OCI-LY3 (cell line): ENCODE measurements at regions not wholly inside any gene's neighbourhood (a gene's known extent, or its start where the extent isn't known, plus 50 kb on each side); places are given as distances from the start of the nearest gene placed in this dataset.
"Not testable (repeated sequence)": the region's sequence is repeated elsewhere in the genome, so short reads cannot be mapped to it uniquely, and the experiment has no call there.

ENCODE experiments used
- H2AFZ ChIP-seq: fragments of 200-600, 300-600 bp; shearing (Covaris generic); 2 replicates; pipeline ENCODE4 v1.6.0; 2014; ENCODE audit warnings: antibody characterized with exemption, low read depth, low read length
- H3K27ac ChIP-seq: fragments of 200-600, 300-600 bp; sonication (generic); 2 replicates; pipeline ENCODE4 v1.5.1; 2014; ENCODE audit warnings: mild to moderate bottlenecking, low read length, moderate library complexity, mixed read lengths
- H3K27me3 ChIP-seq: fragments of 200-600, 300-600 bp; sonication (generic); 2 replicates; pipeline ENCODE4 v1.6.1; 2014; ENCODE audit warnings: low read depth, low read length, mixed read lengths
- H3K36me3 ChIP-seq: fragments of 200-600, 300-600 bp; sonication (generic); replicated peaks from 2 replicates; pipeline ENCODE3; 2014; ENCODE audit warnings: low read depth, low read length, mixed read lengths
- H3K4me1 ChIP-seq: fragments of 300-600, 200-600 bp; sonication (generic); 2 replicates; pipeline ENCODE4 v1.6.1; 2014; ENCODE audit warnings: low read length, mixed read lengths
- H3K4me2 ChIP-seq: fragments of 200-600, 300-600 bp; sonication (generic); 2 replicates; pipeline ENCODE4 v1.6.1; 2014; ENCODE audit warnings: low read length, mixed read lengths
- H3K4me3 ChIP-seq: fragments of 300-600, 200-600 bp; sonication (generic); 2 replicates; pipeline ENCODE4 v1.5.1; 2014; ENCODE audit warnings: antibody characterized with exemption, mild to moderate bottlenecking, low read length, moderate library complexity
- H3K79me2 ChIP-seq: fragments of 300-600, 200-600 bp; shearing (Covaris generic); 2 replicates; pipeline ENCODE4 v1.6.1; 2014; ENCODE audit warnings: mild to moderate bottlenecking, low read length, mixed read lengths
- H3K9ac ChIP-seq: fragments of 300-600, 200-600 bp; shearing (Covaris generic); 2 replicates; pipeline ENCODE4 v1.6.0; 2014; ENCODE audit warnings: mild to moderate bottlenecking, low read length, moderate library complexity
- H3K9me3 ChIP-seq: fragments of 200-600, 300-600 bp; shearing (Covaris generic); 2 replicates; pipeline ENCODE4 v1.6.1; 2014; ENCODE audit warnings: low read length, mixed read lengths; ENCODE audit not compliant: insufficient read depth
- H4K20me1 ChIP-seq: fragments of 200-600, 300-600 bp; sonication (generic); 2 replicates; pipeline ENCODE4 v1.6.1; 2016; ENCODE audit warnings: low read length, mixed read lengths; ENCODE audit not compliant: insufficient read depth
- CTCF ChIP-seq: fragments of 200-600, 300-600 bp; sonication (generic); IDR thresholded peaks from 2 replicates; pipeline ENCODE4 v1.5.1; 2014; ENCODE audit warnings: antibody characterized with exemption, low read length, low read depth
- EZH2phosphoT487 ChIP-seq: fragments of 200-600 bp; shearing (Covaris generic); IDR thresholded peaks from 2 replicates; pipeline ENCODE4 v1.6.1; 2018; ENCODE audit warnings: antibody characterized with exemption, mixed run types, low read depth

- peaks cover 22% of the 10 kb centered on the region for H3K4me1 ChIP-seq
- H3K79me2 ChIP-seq, result no peaks in the 10 kb centered on the region
Measured at GRCh38 chr20:55135923-55136322, 660.5 kb downstream of the DOK5 start.

GRCh38 chr20:55132523-55132922, 657.1 kb downstream of the DOK5 start:
- Histone ChIP-seq H3K27ac (no peak overlapping the region), H3K9me3 (no peaks in the 10 kb centered on the region), H4K20me1 (no peaks in the 10 kb centered on the region), H3K79me2 (no peaks in the 10 kb centered on the region), H3K4me3 (no peak overlapping the region), H3K9ac (no peak overlapping the region), H3K36me3 (no peaks in the 10 kb centered on the region), H3K27me3 (no peaks in the 10 kb centered on the region), H2AFZ (no peak overlapping the region), H3K4me2 (no peak overlapping the region), H3K4me1 (peaks cover 4% of the 10 kb centered on the region)
- TF ChIP-seq CTCF (no peak), EZH2phosphoT487 (no peak)

More at GRCh38 chr20:55135923-55136322, 660.5 kb downstream of the DOK5 start:
- no peak for TF ChIP-seq EZH2phosphoT487
- no peak for TF ChIP-seq CTCF
- H3K36me3 ChIP-seq, result no peaks in the 10 kb centered on the region
- no peak overlapping the region for H2AFZ ChIP-seq
- H3K4me3 ChIP-seq, result no peak overlapping the region
- H3K27me3 ChIP-seq, result no peaks in the 10 kb centered on the region
- no peaks in the 10 kb centered on the region for H3K9me3 ChIP-seq
- no peak overlapping the region for H3K4me2 ChIP-seq
- H3K27ac ChIP-seq, result no peak overlapping the region
- H3K9ac ChIP-seq, result no peak overlapping the region
- no peaks in the 10 kb centered on the region for H4K20me1 ChIP-seq

- H3K4me2 ChIP-seq, result peak overlapping the region; percentile 62
Measured at GRCh38 chr20:55117577-55117976, 642.2 kb downstream of the DOK5 start.

GRCh38 chr20:55116598-55116997, 641.2 kb downstream of the DOK5 start:
- TF ChIP-seq EZH2phosphoT487 (no peak), CTCF (no peak)

More at GRCh38 chr20:55117577-55117976, 642.2 kb downstream of the DOK5 start:
- Histone ChIP-seq H3K9ac (peak overlapping the region; percentile 56), H3K27ac (peak overlapping the region; percentile 87), H3K4me3 (peak overlapping the region; percentile 36), H3K4me1 (peaks cover 61% of the 10 kb centered on the region)
- not testable (repeated sequence) for H3K27me3 ChIP-seq, H3K36me3 ChIP-seq, H4K20me1 ChIP-seq, H2AFZ ChIP-seq, H3K9me3 ChIP-seq, H3K79me2 ChIP-seq

GRCh38 chr20:55103188-55103587, 627.8 kb downstream of the DOK5 start:
- Histone ChIP-seq H3K9me3 (no peaks in the 10 kb centered on the region; the same call in 1 of the 2 replicates), H3K79me2 (no peaks in the 10 kb centered on the region), H3K4me1 (no peaks in the 10 kb centered on the region), H3K27ac (no peak overlapping the region), H3K4me3 (no peak overlapping the region), H2AFZ (no peak overlapping the region), H4K20me1 (no peaks in the 10 kb centered on the region), H3K9ac (no peak overlapping the region), H3K4me2 (no peak overlapping the region), H3K27me3 (no peaks in the 10 kb centered on the region), H3K36me3 (no peaks in the 10 kb centered on the region)
- TF ChIP-seq CTCF (no peak), EZH2phosphoT487 (no peak)

More at GRCh38 chr20:55116598-55116997, 641.2 kb downstream of the DOK5 start:
- Histone ChIP-seq H3K79me2 (no peaks in the 10 kb centered on the region), H2AFZ (peak overlapping the region; percentile 48), H4K20me1 (no peaks in the 10 kb centered on the region), H3K9me3 (no peaks in the 10 kb centered on the region), H3K4me2 (peak overlapping the region; percentile 62), H3K4me3 (peak overlapping the region; percentile 36), H3K4me1 (peaks cover 61% of the 10 kb centered on the region), H3K27me3 (no peaks in the 10 kb centered on the region), H3K9ac (peak overlapping the region; percentile 47), H3K27ac (peak overlapping the region; percentile 87), H3K36me3 (peaks cover 6% of the 10 kb centered on the region)
